HS-5 (cell line): ENCODE measurements at regions not wholly inside any gene's neighbourhood (a gene's known extent, or its start where the extent isn't known, plus 50 kb on each side); places are given as distances from the start of the nearest gene placed in this dataset.

Experiments used
- DNase-seq: peaks from one replicate; pipeline ENCODE4 v3.0.0-alpha.2; 2012; ENCODE audit warnings: low read depth

DNA sequence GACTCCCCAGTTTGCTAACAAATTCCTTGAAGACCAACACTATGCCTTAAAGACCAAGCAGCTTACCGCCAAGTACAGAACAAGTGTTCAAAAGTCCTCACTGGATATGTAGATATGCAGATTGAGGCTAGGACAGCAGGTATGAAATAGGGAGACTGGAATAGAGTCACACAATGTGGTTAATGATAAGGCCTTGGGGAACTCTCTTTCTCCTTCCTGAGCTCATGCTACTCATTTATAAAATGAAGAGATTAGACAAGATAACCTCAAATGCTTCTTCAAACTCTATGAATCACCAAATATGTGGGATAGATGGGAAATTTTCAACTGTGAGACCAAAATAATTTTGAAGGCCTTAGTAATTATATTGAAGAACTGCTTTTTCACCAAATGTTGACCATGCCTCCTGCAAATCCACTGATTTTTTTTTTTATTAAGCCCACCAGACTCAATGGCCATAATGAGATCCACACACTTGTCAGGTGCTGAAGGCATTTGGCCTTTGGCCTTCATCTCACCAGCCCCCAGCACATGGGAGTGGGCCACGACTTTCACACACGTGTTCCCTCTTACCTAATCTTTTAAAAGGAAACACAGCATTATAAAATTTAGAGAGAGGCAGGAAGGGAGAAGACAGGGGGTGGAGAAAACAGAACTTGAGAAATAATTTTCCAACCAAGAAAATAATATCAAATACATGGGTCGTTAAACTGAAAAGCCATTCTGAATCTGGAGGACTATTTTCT lies 181.5 kb downstream of the EN1 start:
- DNase-seq, result no peak

DNA sequence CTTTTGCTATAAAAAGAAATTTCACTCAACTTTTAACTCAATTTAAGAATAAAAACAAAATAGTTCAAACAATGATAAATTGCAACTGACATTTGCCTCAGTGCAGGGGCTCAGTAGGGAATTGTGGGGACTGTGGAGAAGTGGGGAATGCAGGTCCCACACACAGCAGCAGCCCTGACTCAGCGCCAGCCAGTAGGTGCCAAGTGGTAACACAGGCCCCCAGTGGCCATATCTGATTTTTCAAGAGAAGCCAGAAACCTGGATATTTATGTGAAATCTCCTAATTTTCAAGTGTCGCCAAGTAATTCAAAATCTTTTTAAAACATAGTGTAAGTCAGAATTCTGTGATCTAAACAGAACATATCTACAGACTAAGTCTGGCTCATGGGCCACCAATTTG lies 186.3 kb downstream of the EN1 start:
- no peak for DNase-seq

DNA sequence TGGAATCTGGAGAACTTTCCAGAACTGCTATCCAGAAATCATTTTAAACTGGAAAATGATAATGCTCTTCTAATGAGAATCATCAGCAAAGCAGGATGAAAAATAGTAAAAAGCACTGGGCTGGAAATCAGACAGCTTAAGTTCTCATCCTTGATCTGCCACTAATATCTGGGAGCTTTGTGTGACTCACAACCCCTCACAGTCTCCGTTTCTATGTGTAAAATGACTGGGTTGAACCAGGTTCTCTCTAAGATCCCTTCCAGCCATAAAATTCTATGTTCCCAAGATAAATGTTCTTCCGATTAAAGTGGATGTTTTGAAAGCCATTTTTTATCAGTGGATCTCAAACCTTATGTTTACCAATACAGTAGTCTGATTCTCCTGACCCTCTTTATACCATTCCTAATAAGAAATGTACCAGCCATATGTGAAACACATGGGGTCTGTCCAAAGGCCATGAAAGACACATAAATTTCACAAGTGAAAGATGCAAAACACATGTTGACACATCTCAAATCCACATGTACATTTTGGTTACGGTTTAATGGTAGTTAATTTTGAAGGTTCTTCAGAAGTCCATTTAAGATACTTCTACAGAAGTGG lies 188.8 kb downstream of the EN1 start:
- DNase-seq, result no peak

DNA sequence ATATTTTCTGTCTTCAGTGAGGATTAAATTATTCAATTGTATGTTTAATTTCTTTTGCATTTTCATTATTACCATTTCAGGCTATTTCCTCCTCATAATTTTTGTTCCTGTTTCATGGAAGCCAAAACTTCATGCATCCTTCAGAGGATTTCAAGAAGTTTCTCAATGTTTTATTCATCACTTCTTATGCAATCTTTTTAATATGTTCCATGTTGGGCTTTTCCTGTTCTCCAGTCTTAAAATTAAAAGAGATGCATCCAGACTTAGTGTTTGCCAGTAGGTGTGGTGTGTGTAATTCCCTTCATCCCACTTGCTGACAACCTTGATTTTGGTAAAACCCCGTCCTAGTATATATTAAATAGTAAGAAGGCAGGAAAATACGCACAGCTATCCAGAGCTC lies 190.0 kb downstream of the EN1 start:
- DNase-seq, result no peak

DNA sequence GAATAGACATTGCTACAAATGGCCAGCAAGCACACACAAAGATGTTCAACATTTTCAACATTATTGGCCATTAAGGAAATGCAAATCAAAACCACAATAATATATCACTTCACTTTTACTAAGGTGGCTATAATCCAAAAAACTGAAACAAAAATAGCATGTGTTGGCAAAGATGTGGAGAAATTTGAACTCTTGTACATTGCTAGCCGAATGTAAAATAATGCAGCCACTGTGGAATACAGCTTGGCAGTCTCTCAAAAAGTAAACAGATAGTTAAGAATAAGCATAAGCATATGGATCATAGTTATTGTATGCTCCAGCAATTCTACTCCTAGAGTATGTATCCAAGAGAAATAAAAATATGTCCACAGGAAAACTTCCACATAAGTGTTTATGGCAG lies 192.5 kb downstream of the EN1 start:
- DNase-seq, result no peak

DNA sequence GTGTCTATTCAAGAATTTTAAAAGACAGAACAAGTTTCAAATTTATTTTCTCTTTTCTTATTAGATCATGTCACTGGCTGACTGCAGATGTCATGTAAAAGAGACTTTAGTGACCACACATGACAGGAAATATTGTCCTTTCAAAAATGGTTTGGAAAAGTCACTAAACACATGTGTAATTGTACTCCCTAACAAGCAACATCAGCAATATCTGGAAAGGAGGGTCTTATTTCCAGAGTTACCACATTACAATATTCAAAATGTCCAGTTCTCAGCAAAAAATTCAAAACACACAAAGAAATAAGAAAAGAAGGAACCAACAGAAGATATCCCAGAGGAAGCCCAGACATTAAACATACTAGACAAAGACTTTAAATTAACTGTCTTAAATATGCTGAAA lies 197.1 kb downstream of the EN1 start:
- DNase-seq, result no peak

DNA sequence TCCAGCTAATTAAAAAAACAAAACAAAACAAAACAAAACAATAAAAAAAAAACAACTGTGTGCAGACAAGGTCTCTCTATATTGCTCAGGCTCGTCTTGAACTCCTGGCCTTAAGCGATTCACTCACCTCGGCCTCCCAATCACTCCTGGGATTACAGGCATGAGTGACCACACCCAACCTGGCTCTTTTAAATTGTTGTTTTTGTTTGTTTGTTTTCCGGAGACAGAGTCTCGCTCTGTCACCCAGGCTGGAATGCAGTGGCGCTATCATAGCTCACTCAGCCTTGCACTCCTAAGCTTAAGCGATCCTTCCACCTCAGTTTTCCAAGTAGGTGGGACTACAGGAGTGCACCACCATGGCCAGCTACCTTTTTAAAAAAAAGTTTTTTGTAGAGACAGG lies 201.6 kb downstream of the EN1 start:
- no peak for DNase-seq

DNA sequence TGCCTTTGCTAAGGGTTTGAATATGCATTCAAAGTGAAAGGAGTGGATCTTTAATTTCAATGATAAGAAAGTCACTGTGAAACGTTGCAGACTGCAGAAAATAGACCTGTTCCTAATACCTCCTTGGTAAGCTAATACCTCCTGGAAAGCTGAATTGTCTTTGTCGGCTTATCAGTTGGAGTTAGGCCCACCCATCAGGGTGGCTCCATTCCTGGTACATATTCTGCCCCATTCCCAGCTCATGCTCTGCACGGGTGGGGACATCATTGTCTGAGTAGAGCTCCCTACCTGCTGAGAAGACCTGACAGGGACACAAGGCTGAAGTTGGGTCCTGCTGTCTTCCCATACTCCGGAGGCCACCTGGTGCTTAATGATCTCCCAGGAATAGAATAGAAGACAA lies 203.3 kb downstream of the EN1 start:
- no peak for DNase-seq

DNA sequence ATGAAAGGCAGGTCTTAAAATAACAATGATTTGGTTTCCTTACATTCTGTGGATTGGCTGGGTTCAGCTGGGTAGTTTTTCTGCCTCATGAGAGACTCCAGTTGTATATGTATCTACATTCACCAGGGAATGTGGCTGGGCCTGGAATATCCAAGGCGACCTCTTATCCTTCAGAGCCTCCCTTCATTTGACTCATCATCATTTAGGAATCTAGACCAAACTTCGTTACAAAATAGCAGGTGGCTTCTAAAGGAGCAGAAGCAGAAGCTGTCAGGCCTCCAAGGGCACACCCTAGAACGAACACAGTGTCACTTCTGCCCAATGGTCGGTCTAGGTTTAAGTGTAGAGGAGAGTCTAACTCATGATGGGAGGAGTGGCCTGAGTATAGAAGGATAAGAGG lies 204.2 kb downstream of the EN1 start:
- DNase-seq, result no peak

DNA sequence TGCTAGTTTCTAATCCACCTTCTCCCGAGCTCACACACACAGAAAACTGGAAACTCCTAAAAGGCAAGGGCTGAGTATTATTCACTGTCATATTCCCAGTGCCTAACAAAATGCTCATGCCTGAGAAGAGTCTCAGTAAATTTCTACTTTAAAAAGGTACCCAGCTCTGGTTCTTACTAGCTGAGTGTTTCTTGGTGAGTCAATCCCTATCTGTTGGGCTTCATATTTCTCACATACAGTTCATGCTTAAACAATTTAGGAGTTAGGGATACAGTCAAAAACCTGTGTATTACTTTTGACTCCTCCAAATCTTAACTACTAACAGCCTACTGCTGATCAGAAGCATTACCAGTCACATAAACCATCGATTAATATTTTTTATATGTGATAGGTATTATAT lies 204.9 kb downstream of the EN1 start:
- DNase-seq, result no peak

DNA sequence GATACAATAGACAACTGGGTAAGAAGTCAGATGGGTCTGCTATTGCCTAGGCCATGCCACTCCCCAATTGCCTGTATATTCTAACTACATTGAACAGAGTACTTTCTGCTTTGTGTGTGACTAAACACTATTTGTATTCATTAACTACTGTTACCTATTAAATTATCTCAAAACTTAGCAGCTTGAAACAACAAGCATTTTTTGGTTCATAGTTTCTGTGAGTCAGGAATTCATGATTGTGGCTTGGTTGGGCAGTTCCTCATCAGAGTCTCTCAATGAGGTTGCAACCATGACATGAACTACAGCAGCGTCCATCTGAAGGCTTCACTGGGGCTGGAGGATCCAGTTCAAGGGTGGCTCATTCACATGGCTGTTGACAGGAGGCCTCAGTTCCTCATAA lies 205.7 kb downstream of the EN1 start:
- DNase-seq, result no peak

DNA sequence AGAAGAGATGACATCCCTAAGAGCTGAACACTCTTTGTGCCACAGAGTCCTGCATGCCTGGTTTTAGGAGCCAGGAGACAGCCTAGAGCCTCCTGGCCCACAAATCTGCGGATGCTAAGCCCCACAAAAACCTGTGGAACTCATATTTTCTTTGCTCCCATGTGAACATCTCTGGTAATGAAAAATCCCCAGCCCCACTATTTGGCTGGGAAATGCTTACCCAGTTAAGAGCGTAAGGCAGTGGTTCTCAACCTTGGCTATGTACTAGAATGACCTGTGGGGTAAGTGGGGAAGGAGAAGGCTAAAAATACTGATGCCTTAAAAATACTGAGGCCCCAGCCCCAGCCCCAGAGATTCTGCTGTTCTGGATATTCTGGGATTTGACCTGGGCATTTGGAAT lies 208.1 kb downstream of the EN1 start:
- DNase-seq, result no peak

DNA sequence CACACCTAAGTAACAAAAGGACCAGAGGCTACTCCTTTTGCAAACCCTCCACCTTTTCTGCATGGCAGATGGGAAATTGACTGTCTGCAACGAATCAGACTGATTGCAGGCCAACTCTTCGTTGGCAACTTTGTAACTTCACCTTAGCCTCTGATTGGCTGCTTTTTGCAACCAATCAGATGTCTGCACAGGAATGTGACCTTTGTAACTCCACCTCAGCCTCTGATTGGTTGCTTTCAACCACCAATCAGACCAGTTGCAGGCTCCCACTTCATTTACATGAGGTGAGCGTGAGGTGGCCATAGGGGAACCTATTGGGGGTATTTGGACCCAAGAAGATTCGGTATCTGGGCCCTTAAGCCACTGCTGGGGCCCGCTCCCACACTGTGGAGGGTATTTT lies 209.0 kb downstream of the EN1 start:
- no peak for DNase-seq

DNA sequence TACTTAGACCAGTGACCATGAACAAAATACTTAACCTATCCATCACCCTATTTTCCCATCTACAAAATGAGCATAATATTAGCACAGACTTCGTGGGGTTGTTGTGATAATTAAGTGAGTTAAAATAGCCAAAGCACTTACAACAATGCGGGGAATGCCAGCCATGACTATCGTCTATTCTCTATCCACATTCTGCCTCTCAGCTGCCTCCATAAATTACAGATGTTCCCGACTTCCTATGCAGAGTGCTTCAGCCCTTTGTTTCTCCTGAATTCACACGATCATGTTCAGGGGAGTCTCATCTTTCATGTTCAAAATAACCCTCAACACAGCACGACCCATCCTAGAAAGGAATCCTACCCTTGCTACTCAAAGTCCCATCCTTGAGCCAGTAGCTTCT lies 211.6 kb downstream of the EN1 start:
- DNase-seq, result no peak

DNA sequence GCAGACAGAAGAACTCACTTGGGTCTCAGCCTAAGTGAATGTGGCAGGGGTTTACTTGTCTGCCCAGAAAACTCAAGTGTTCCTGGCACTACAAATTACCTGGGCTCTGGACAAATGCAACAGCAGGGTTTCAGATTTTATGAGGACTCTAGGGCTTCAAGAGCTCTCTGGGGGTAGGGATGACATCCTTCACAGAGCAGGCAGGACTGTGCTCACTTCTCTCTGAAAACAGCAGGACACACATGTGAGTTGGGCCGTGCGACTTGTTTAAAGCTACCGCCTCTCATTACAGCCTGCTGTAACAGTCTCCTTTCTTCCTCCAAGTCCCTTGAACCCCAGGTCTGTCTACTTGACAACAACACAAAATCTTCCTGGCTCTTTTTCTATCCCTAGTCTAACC lies 212.6 kb downstream of the EN1 start:
- DNase-seq, result no peak

DNA sequence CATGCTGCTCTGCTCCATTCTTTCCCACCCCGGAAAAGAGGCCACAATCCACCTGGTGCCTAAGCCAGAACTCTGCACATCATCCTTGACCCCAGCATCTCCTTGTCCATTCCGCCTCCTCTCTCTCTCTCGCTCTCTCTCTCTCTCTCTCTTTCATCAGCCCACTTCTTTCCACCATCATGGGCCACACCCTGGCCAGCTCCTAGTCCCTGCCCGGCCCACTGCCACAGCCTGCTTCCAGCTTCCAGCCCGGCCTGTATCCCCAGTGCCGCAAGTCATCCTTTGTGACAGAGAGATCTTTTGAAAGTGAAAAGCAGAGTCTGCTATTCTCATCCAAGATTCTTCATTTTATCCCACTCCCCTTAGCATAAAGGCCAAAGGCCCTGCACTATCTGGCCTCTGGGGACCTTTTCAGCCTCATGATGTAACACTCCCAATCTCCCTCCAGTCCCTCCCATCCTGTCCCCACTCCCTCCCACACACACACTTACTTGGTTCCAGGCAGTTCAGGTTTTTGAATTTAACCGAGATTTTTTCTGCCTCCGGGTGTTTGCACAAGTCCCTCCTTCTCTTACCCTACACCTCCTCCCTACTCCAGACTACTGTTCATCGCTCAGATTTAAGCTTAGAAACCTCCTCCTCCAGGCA lies 214.0 kb downstream of the EN1 start:
- DNase-seq, result no peak

DNA sequence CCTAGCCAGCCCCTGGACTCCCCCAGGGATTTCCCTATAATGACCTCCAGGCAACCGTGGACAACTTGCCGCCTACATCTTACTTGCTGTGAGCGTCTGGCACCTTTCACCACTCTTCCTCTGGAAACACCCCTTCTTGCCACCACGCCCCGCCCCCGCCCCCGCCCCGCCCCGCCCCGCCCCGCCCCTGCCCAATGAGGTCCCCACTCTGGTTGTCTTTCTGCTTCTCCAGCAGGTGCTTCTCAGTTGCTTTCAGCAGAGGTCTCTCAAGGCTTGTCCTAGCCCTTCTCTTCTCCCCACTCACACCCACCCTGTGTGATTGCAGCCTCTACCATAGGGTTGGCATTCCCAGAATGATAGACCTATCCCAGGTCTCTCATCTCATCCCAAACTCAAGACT lies 214.5 kb downstream of the EN1 start:
- DNase-seq, result no peak

DNA sequence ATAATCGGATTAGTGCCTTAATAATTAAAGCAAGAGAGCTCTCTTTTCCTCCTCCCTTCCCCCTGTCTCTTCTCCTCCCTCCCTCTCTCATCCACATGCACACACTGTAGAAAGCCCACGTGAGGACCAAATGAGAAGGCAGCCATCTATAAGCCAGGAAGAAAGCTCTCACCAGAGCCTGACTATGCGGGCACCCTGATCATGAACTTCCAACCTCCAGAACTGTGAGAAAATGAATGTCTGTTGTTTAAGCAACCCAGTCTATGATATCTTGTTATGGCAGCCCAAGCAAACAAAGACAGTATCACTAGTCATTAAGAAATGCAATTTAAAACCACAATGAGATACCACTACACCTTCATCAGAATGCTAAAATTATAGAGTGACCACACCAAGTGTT lies 220.3 kb downstream of the EN1 start:
- no peak for DNase-seq

DNA sequence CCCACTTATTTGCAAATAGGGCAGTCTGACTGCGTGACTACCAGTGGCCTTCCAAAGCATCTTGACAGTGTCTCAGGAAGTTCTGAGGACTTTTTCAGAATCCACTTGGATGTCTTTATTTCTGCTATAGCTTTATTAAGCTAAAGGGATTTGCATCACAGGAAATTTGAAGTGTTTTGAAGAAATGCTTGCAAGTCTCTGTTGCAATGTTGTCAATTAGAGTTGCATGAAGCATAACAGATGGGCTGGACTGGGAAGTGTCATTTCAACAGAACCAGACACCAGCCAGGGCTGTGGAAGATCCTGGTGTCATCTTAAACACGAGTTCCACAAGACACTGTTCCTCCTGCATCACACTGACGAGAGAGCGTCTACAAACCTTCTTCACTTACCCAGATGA lies 224.5 kb downstream of the EN1 start:
- DNase-seq, result no peak

DNA sequence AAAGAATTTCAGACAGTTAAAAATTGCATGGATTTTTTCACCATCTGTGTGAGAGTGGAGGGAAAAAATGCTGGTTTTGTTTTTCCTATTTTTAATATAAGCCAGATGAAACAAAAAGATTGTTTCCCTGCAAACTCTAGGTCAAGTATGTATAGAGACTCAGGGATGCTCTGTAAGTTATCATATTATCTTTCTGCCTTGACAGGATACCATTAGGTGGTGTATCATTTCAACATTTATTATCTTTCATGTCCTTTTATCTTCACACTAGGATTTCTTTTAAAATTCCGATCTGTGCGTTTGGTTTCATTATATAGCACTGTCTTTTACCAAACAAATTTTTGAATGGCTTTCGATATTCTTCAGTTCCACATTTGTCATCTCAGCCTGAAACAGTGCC lies 225.3 kb downstream of the EN1 start:
- no peak for DNase-seq

DNA sequence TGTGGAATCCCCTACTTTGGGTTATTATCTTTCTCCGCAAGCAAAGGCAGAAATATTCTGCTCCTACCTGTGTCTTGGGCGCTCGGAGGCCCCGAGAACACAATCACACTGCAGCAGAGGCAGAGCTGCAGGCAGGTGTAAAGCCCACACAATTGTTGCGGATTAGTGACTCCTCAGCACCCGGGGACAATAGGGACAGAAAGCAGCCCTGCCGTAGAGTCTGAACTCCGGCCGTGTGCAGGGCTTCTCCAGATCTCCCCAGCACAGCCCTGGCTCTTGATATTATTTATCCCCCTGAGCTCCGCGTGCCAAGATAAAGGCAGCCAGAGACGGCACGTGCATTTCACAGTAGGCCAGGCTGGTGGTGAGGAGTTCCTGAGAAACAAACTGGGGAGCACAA lies 229.2 kb downstream of the EN1 start:
- DNase-seq, result no peak

DNA sequence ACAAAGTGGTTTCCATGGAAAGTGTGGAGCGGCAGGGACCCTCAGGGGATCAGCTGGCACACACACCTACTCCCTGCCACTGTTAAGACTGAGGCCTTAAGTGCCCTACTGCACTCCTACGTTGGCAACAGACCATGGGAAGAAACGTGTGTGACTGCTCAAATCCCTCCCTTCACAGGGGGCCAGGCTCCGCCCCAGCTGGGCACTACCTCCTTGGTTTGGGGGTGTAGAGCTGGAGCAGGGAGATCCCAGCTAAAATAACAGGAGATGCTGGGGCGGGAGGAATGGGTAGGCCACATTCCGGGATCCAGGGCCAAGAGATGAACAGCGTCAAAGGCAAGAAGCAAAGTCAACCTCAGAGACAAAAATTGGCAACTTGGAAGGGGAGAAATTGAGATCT lies 231.0 kb downstream of the EN1 start:
- no peak for DNase-seq

DNA sequence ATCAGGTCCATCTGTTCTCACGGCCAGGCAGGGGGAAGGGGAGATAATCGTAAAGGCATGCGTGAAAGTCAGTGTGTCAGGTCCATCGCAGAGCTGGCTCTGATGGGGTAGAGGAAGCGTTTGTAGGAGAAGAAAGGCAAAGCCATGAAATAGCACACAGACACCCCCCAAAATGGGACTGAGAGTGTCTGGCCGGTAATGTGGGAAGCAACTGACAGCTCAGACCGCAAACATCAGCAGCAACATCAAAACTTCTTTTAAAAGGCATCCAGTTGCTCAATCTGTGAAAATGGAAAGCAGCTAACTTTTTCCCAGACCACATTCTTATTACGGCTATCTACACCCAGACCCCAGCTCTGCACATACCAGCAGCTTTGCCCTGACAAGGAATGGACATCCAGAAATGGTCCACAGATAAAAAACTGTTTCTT lies 232.6 kb downstream of the EN1 start:
- DNase-seq, result no peak

DNA sequence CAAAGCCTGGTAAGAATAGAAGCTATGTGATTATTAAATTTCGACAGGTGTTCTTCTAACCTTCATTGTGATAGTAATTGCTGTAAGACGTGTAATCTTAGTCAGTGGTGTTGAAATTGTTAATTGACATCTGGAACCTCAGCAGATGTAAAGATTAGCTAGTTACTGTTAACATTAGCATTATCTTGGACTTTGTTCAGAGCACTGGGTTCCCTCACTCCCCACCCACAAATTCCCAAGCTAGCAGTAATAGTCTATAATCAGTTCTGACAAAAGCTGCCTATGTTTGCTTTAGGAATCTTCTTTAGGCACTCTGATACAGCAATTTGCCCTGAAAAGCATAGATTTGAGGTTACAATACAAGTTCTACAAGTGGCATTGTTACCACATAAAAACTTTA lies 233.7 kb downstream of the EN1 start:
- no peak for DNase-seq
